GM18507 (cell line): ENCODE measurements at regions not wholly inside any gene's neighbourhood (a gene's known extent, or its start where the extent isn't known, plus 50 kb on each side); places are given as distances from the start of the nearest gene placed in this dataset.

Experiments
- DNase-seq: peaks from one replicate; pipeline ENCODE4 v3.0.0; 2011; ENCODE audit warnings: low read depth; ENCODE audit not compliant: insufficient read length; ENCODE audit errors: extremely low spot score
- FAIRE-seq: peaks from 2 replicates; lab custom pipeline; 2011; peaks lifted over from hg19 to GRCh38; lab: Jason Lieb, UNC

- no peak for DNase-seq
- no peak for FAIRE-seq
Measured at GRCh38 chr15:98231696-98232440, 271.4 kb downstream of the ARRDC4 start.

GRCh38 chr15:98232761-98233160, 272.3 kb downstream of the ARRDC4 start:
- DNase-seq (no peak), FAIRE-seq (no peak)

- no peak for DNase-seq
- FAIRE-seq, result no peak
Measured at GRCh38 chr15:98233873-98234272, 273.4 kb downstream of the ARRDC4 start.

- no peak for DNase-seq
- FAIRE-seq, result no peak
Measured at GRCh38 chr15:98240303-98240702, 279.8 kb downstream of the ARRDC4 start.

GRCh38 chr15:98241032-98241554, 280.6 kb downstream of the ARRDC4 start:
- DNase-seq (no peak), FAIRE-seq (no peak)

- FAIRE-seq (no peak), DNase-seq (no peak)
Measured at GRCh38 chr15:98257290-98257689, 296.8 kb downstream of the ARRDC4 start.

- FAIRE-seq (no peak), DNase-seq (no peak)
Measured at GRCh38 chr15:98263787-98264186, 303.3 kb downstream of the ARRDC4 start.

GRCh38 chr15:98266295-98266694, 305.8 kb downstream of the ARRDC4 start:
- no peak for FAIRE-seq

GRCh38 chr15:98268163-98268562, 307.7 kb downstream of the ARRDC4 start:
- FAIRE-seq (no peak), DNase-seq (no peak)

More at GRCh38 chr15:98266295-98266694, 305.8 kb downstream of the ARRDC4 start:
- no peak for DNase-seq

- DNase-seq (no peak), FAIRE-seq (no peak)
Measured at GRCh38 chr15:98272625-98273024, 312.1 kb downstream of the ARRDC4 start.

- no peak for FAIRE-seq
- DNase-seq, result no peak
Measured at GRCh38 chr15:98276018-98276417, 315.5 kb downstream of the ARRDC4 start.

GRCh38 chr15:98277602-98278001, 317.1 kb downstream of the ARRDC4 start:
- no peak for FAIRE-seq

GRCh38 chr15:98280284-98280975, 319.9 kb downstream of the ARRDC4 start:
- DNase-seq (no peak), FAIRE-seq (no peak)

More at GRCh38 chr15:98277602-98278001, 317.1 kb downstream of the ARRDC4 start:
- DNase-seq, result no peak

- FAIRE-seq (no peak), DNase-seq (no peak)
Measured at GRCh38 chr15:98281130-98281529, 320.6 kb downstream of the ARRDC4 start.

- FAIRE-seq (no peak), DNase-seq (no peak)
Measured at GRCh38 chr15:98282656-98283332, 322.3 kb downstream of the ARRDC4 start.

- DNase-seq, result no peak
- no peak for FAIRE-seq
Measured at GRCh38 chr15:98286200-98286599, 325.7 kb downstream of the ARRDC4 start.

GRCh38 chr15:98286831-98287230, 326.3 kb downstream of the ARRDC4 start:
- FAIRE-seq, result no peak
- DNase-seq, result no peak

- DNase-seq (no peak), FAIRE-seq (no peak)
Measured at GRCh38 chr15:98288091-98288590, 327.6 kb downstream of the ARRDC4 start.

GRCh38 chr15:98289747-98290146, 329.2 kb downstream of the ARRDC4 start:
- DNase-seq, result no peak

More at GRCh38 chr15:98289747-98290146, 329.2 kb downstream of the ARRDC4 start:
- FAIRE-seq, result no peak
